ENCODE measurements at regions not wholly inside any gene's neighbourhood (a gene's known extent, or its start where the extent isn't known, plus 50 kb on each side); places are given as distances from the start of the nearest gene placed in this dataset.

GRCh38 chr14:55910601-55911243 lies 207.5 kb upstream of the PELI2 start:
- TF ChIP-seq CTCF (IDR thresholded peaks at IDR 0.05): no peak
- no peak for TF ChIP-seq POLR2A (IDR thresholded peaks at IDR 0.05)
